Neuronal stem cell (in vitro differentiated cells): ENCODE measurements at regions not wholly inside any gene's neighbourhood (a gene's known extent, or its start where the extent isn't known, plus 50 kb on each side); places are given as distances from the start of the nearest gene placed in this dataset.

Source experiments
- DNase-seq: peaks from one replicate; pipeline ENCODE4 v3.0.0-alpha.2; 2013; ENCODE audit warnings: low spot score
- H2AFZ ChIP-seq: one replicate; pipeline ENCODE4 v1.6.1; 2013; ENCODE audit warnings: mild to moderate bottlenecking, low read length, inconsistent platforms
- H2AK5ac ChIP-seq: 2 replicates; pipeline ENCODE4 v1.6.1; 2013; ENCODE audit warnings: low read depth, mild to moderate bottlenecking, inconsistent platforms, low read length, moderate library complexity, mixed read lengths
- H2BK120ac ChIP-seq: 2 replicates; pipeline ENCODE4 v1.6.1; 2013; ENCODE audit warnings: low read depth, mild to moderate bottlenecking, inconsistent platforms, low read length, moderate library complexity, mixed read lengths
- H2BK12ac ChIP-seq: one replicate; pipeline ENCODE4 v1.6.1; 2013; ENCODE audit warnings: low read length, inconsistent platforms
- H2BK15ac ChIP-seq: 2 replicates; pipeline ENCODE4 v1.6.1; 2013; ENCODE audit warnings: mild to moderate bottlenecking, low read length, inconsistent platforms, mixed read lengths
- H2BK5ac ChIP-seq: one replicate; pipeline ENCODE4 v1.6.1; 2013; ENCODE audit warnings: inconsistent platforms, mild to moderate bottlenecking, low read length, moderate library complexity
- H3K14ac ChIP-seq: one replicate; pipeline ENCODE4 v1.6.1; 2013; ENCODE audit warnings: low read length, inconsistent platforms
- H3K18ac ChIP-seq: 2 replicates; pipeline ENCODE4 v1.6.1; 2013; ENCODE audit warnings: low read length, inconsistent platforms
- H3K23ac ChIP-seq: 2 replicates; pipeline ENCODE4 v1.6.1; 2013; ENCODE audit warnings: low read depth, mild to moderate bottlenecking, mixed read lengths, low read length, inconsistent platforms; ENCODE audit not compliant: poor library complexity
- H3K27ac ChIP-seq: replicated peaks from 3 replicates; pipeline ENCODE4 v1.5.1; 2013; ENCODE audit warnings: low read length, inconsistent platforms
- H3K27me3 ChIP-seq, 3 experiments: 2 replicates each; pipeline ENCODE4 v1.6.1; 2013; ENCODE audit warnings: low read length in 3 of 3, mild to moderate bottlenecking in 2 of 3, inconsistent platforms in 1 of 3, low read depth in 1 of 3, mixed read lengths in 1 of 3, moderate library complexity in 1 of 3; ENCODE audit not compliant: control insufficient read depth in 3 of 3, insufficient read depth in 3 of 3
- H3K36me3 ChIP-seq, 2 donors: replicated peaks in 1 of 2; 2 replicates each; pipeline ENCODE4 v1.6.1; 2013; ENCODE audit warnings: low read length in 2 of 2; ENCODE audit not compliant: control insufficient read depth in 2 of 2, insufficient read depth in 2 of 2
- H3K4ac ChIP-seq: 2 replicates; pipeline ENCODE4 v1.6.1; 2013; ENCODE audit warnings: inconsistent platforms, mild to moderate bottlenecking, low read length, moderate library complexity
- H3K4me1 ChIP-seq, 2 donors: 1 replicate in 1 of 2; 2 replicates in 1 of 2; pipeline ENCODE4 v1.6.1; 2013; ENCODE audit warnings: low read length in 2 of 2, low read depth in 1 of 2; ENCODE audit not compliant: control insufficient read depth in 2 of 2, insufficient read depth in 1 of 2
- H3K4me2 ChIP-seq: one replicate; pipeline ENCODE4 v1.6.1; 2013; ENCODE audit warnings: mild to moderate bottlenecking, low read length, inconsistent platforms; ENCODE audit not compliant: insufficient read depth, poor library complexity, severe bottlenecking
- H3K4me3 ChIP-seq, 2 donors: 2 replicates each; pipeline ENCODE4 v1.5.1; 2013; ENCODE audit warnings: low read length in 2 of 2, mild to moderate bottlenecking in 2 of 2, inconsistent platforms in 1 of 2, moderate library complexity in 1 of 2
- H3K79me1 ChIP-seq: one replicate; pipeline ENCODE4 v1.6.1; 2013; ENCODE audit warnings: low read depth, mild to moderate bottlenecking, inconsistent platforms, low read length, moderate library complexity
- H3K9ac ChIP-seq: one replicate; pipeline ENCODE4 v1.6.1; 2013; ENCODE audit warnings: mild to moderate bottlenecking, low read depth, low read length, inconsistent platforms; ENCODE audit not compliant: poor library complexity
- H3K9me3 ChIP-seq, 2 donors: replicated peaks in 1 of 2; 2 replicates each; pipeline versions ENCODE3 to v1.6.1; 2013; ENCODE audit warnings: low read length in 2 of 2, mild to moderate bottlenecking in 2 of 2, inconsistent platforms in 1 of 2, low read depth in 1 of 2, mixed read lengths in 1 of 2, moderate library complexity in 1 of 2; ENCODE audit not compliant: control insufficient read depth in 2 of 2, insufficient read depth in 1 of 2
- H4K8ac ChIP-seq: one replicate; pipeline ENCODE4 v1.6.1; 2013; ENCODE audit warnings: low read depth, mild to moderate bottlenecking, inconsistent platforms, low read length, moderate library complexity
- H4K91ac ChIP-seq: one replicate; pipeline ENCODE4 v1.6.1; 2013; ENCODE audit warnings: low read length, low read depth, mild to moderate bottlenecking, inconsistent platforms; ENCODE audit not compliant: poor library complexity
- WGBS, 2 donors: extraction: QIAGEN DNeasy Blood & Tissue Kit; methylation state at CpG; one replicate each; pipeline ENCODE4 v1.1.7; 2013; ENCODE audit warnings: missing lambda C conversion rate in 2 of 2, mixed read lengths in 1 of 2; ENCODE audit not compliant: insufficient read length in 2 of 2, insufficient replicate concordance in 1 of 2; ENCODE audit errors: extremely low coverage in 2 of 2; 5-methylcytosine and 5-hydroxymethylcytosine counted together

DNA sequence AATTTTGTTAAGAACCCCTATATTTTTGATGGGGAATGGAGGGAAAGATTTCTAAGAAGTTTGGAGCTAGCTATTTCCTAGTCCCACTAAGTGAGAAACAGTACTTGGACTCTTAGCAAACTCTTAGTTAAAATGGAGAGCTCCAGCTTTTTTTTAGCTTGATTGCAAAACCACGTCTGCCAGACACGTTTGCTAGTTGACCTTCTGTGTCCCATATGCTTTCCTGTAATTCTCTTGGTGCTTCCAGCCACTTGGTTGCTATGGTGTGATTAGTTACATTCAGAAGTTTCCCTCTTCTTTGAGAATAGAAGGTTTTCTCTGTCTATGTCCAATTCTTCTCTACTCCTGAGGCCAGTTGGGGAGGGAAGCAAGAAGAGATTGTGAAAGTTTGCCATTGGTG is 417.0 kb upstream of the TLE4 start:
- no peaks in the 10 kb centered on the region for H3K36me3 ChIP-seq
- H3K4me2 ChIP-seq, result no peak overlapping the region
- H4K8ac ChIP-seq, result no peak overlapping the region
- H2BK12ac ChIP-seq, result no peak overlapping the region
- H2AK5ac ChIP-seq, result no peak overlapping the region
- no peak for DNase-seq
- no peaks in the 10 kb centered on the region for H3K4me1 ChIP-seq
- H3K14ac ChIP-seq, result no peak overlapping the region
- H2BK15ac ChIP-seq, result no peak overlapping the region
- no peak overlapping the region for H3K4me3 ChIP-seq
- no peak overlapping the region for H4K91ac ChIP-seq
- H3K27ac ChIP-seq, result no peak overlapping the region
- no peak overlapping the region for H2BK120ac ChIP-seq
- no peaks in the 10 kb centered on the region for H3K27me3 ChIP-seq
- WGBS, 2 donors, result no CpG with 5 or more reads among the region's 2 CpGs
- no peak overlapping the region for H3K4ac ChIP-seq
- H3K9ac ChIP-seq, result no peak overlapping the region
- H2AFZ ChIP-seq, result no peak overlapping the region
- H3K18ac ChIP-seq, result no peak overlapping the region
- H3K23ac ChIP-seq, result no peak overlapping the region
- H2BK5ac ChIP-seq, result no peak overlapping the region
- H3K79me1 ChIP-seq, result no peaks in the 10 kb centered on the region
- H3K9me3 ChIP-seq, result no peaks in the 10 kb centered on the region

DNA sequence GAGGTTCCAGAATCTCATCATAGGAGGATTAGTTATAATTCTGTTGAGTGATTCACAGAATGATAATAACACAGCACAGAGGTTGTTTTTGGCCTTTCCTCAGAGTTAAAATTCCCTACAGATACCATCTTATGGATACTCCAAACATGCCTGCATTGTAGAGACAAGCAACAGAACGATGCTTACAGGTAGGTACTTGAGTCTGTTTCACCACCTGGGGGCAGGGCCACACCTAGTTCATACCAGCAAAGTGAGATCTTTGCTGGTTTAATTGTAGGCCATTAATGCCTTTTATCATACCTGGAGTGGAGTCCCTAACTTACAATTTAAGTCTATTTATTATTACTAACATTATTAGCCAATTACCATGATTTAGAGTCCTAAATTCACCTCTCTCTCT is 416.5 kb upstream of the TLE4 start:
- H3K9ac ChIP-seq, result no peak overlapping the region
- no peak overlapping the region for H3K27ac ChIP-seq
- no peak overlapping the region for H2AFZ ChIP-seq
- no peaks in the 10 kb centered on the region for H3K9me3 ChIP-seq
- no peak overlapping the region for H4K91ac ChIP-seq
- H3K18ac ChIP-seq, result no peak overlapping the region
- no peak overlapping the region for H3K4ac ChIP-seq
- no peak overlapping the region for H2BK5ac ChIP-seq
- H3K36me3 ChIP-seq, result no peaks in the 10 kb centered on the region
- no peak overlapping the region for H2BK12ac ChIP-seq
- H3K27me3 ChIP-seq, result no peaks in the 10 kb centered on the region
- no peak overlapping the region for H4K8ac ChIP-seq
- H3K4me3 ChIP-seq, result no peak overlapping the region
- H2AK5ac ChIP-seq, result no peak overlapping the region
- no peaks in the 10 kb centered on the region for H3K4me1 ChIP-seq
- H3K23ac ChIP-seq, result no peak overlapping the region
- WGBS, 2 donors, result no CpG with 5 or more reads among the region's 1 CpG
- no peak for DNase-seq
- H3K14ac ChIP-seq, result no peak overlapping the region
- no peaks in the 10 kb centered on the region for H3K79me1 ChIP-seq
- H2BK15ac ChIP-seq, result no peak overlapping the region
- no peak overlapping the region for H2BK120ac ChIP-seq
- H3K4me2 ChIP-seq, result no peak overlapping the region

DNA sequence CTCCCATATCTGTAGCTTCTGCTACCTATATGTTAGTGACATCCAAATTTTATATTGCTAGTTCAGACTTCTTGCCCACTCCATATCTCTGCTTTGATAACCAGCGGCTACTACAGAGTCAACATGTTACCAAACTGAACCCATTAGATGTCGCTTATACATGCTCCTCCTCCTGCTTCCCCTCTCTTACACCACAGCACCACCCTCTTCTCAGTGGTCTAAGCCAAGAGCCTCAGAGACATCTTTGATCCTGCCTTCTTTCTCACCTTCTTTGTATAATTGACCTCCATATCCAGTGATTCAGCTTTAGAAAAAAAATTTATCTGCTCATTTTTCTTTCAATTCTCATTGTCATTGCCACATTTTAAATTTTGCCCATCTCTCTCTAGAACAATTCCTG is 408.2 kb upstream of the TLE4 start:
- no peak overlapping the region for H4K91ac ChIP-seq
- H3K4me1 ChIP-seq, result peaks cover 0 to 5% of the 10 kb centered on the region in 2 donors
- no peak overlapping the region for H3K4me3 ChIP-seq
- H3K27me3 ChIP-seq, result no peaks in the 10 kb centered on the region
- no peak overlapping the region for H3K18ac ChIP-seq
- H3K27ac ChIP-seq, result no peak overlapping the region
- no peak overlapping the region for H2AFZ ChIP-seq
- no peak overlapping the region for H3K23ac ChIP-seq
- H3K14ac ChIP-seq, result no peak overlapping the region
- H2BK120ac ChIP-seq, result no peak overlapping the region
- H3K9me3 ChIP-seq, result no peaks in the 10 kb centered on the region
- H3K36me3 ChIP-seq, result no peaks in the 10 kb centered on the region
- H3K79me1 ChIP-seq, result no peaks in the 10 kb centered on the region
- no peak overlapping the region for H4K8ac ChIP-seq
- H2BK15ac ChIP-seq, result no peak overlapping the region
- H3K4ac ChIP-seq, result no peak overlapping the region
- no CpG with 5 or more reads among the region's 2 CpGs for WGBS, 2 donors
- no peak for DNase-seq
- H2BK5ac ChIP-seq, result no peak overlapping the region
- H2BK12ac ChIP-seq, result no peak overlapping the region
- no peak overlapping the region for H2AK5ac ChIP-seq
- H3K9ac ChIP-seq, result no peak overlapping the region
- H3K4me2 ChIP-seq, result no peak overlapping the region

DNA sequence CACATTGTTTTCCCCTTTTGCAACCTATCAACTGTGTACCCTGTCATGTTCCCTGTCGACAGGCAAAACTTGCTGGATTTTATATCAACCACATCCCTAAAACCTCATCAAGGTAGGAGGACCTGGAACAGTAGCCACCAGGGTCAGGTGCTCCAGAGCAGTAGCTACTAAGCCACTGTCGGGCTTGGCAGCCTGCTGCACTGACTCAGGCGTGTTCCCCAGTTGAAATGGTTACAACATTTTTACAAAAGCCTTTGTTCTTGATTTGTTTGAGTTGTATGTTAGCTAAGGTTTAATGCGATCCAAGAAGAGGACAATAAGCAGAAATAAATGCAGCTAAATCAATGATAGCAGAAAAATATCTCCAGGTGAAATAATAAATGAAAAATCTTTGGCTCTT is 407.4 kb upstream of the TLE4 start:
- H3K18ac ChIP-seq, result no peak overlapping the region
- no peak overlapping the region for H2BK12ac ChIP-seq
- DNase-seq, result no peak
- no peak overlapping the region for H3K14ac ChIP-seq
- H3K4ac ChIP-seq, result no peak overlapping the region
- no peak overlapping the region for H2AK5ac ChIP-seq
- no peak overlapping the region for H2BK15ac ChIP-seq
- H3K9ac ChIP-seq, result no peak overlapping the region
- no CpG with 5 or more reads among the region's 4 CpGs for WGBS, 2 donors
- H2BK120ac ChIP-seq, result no peak overlapping the region
- H3K27ac ChIP-seq, result no peak overlapping the region
- peaks cover 0 to 5% of the 10 kb centered on the region in 2 donors for H3K4me1 ChIP-seq
- H3K79me1 ChIP-seq, result no peaks in the 10 kb centered on the region
- H3K4me2 ChIP-seq, result no peak overlapping the region
- no peak overlapping the region for H3K23ac ChIP-seq
- H3K36me3 ChIP-seq, result no peaks in the 10 kb centered on the region
- no peak overlapping the region for H2AFZ ChIP-seq
- no peak overlapping the region for H3K4me3 ChIP-seq
- no peaks in the 10 kb centered on the region for H3K9me3 ChIP-seq
- H2BK5ac ChIP-seq, result no peak overlapping the region
- no peaks in the 10 kb centered on the region for H3K27me3 ChIP-seq
- H4K8ac ChIP-seq, result no peak overlapping the region
- H4K91ac ChIP-seq, result no peak overlapping the region
